H9 (cell line): ENCODE measurements at regions not wholly inside any gene's neighbourhood (a gene's known extent, or its start where the extent isn't known, plus 50 kb on each side); places are given as distances from the start of the nearest gene placed in this dataset.

Experiments used
- DNase-seq: peaks from one replicate; pipeline ENCODE4 v3.0.0-alpha.2; 2017
- H2AFZ ChIP-seq: one replicate; pipeline ENCODE4 v1.6.1; 2013; ENCODE audit warnings: mild to moderate bottlenecking, low read length, control low read depth, moderate library complexity
- H2AK5ac ChIP-seq: 2 replicates; pipeline ENCODE4 v1.6.1; 2013; ENCODE audit warnings: low read length, control low read depth, mixed read lengths; ENCODE audit not compliant: insufficient read length
- H2BK120ac ChIP-seq: one replicate; pipeline ENCODE4 v1.6.1; 2013; ENCODE audit warnings: low read depth, mild to moderate bottlenecking, low read length, control low read depth, inconsistent platforms; ENCODE audit not compliant: poor library complexity, severe bottlenecking
- H2BK12ac ChIP-seq: 2 replicates; pipeline ENCODE4 v1.6.1; 2013; ENCODE audit warnings: low read length, control low read depth, mixed read lengths, low read depth; ENCODE audit not compliant: insufficient read length
- H2BK15ac ChIP-seq: 2 replicates; pipeline ENCODE4 v1.6.1; 2013; ENCODE audit warnings: low read depth, low read length, control low read depth
- H2BK20ac ChIP-seq: one replicate; pipeline ENCODE4 v1.6.1; 2013; ENCODE audit warnings: low read depth, mild to moderate bottlenecking, low read length, control low read depth, inconsistent platforms; ENCODE audit not compliant: poor library complexity, severe bottlenecking
- H2BK5ac ChIP-seq: 2 replicates; pipeline ENCODE4 v1.6.1; 2013; ENCODE audit warnings: low read length, control low read depth, mixed read lengths; ENCODE audit not compliant: insufficient read length
- H3K14ac ChIP-seq: 2 replicates; pipeline ENCODE4 v1.6.1; 2013; ENCODE audit warnings: low read length, control low read depth; ENCODE audit not compliant: insufficient read depth
- H3K18ac ChIP-seq: 2 replicates; pipeline ENCODE4 v1.6.1; 2013; ENCODE audit warnings: low read depth, mild to moderate bottlenecking, mixed read lengths, low read length, control low read depth; ENCODE audit not compliant: insufficient read length
- H3K23ac ChIP-seq: 2 replicates; pipeline ENCODE4 v1.6.1; 2013; ENCODE audit warnings: low read length, control low read depth, mixed read lengths, low read depth; ENCODE audit not compliant: insufficient read length
- H3K23me2 ChIP-seq: 2 replicates; pipeline ENCODE4 v1.6.1; 2013; ENCODE audit warnings: low read depth, mild to moderate bottlenecking, mixed read lengths, low read length, control low read depth; ENCODE audit not compliant: insufficient read length, poor library complexity, severe bottlenecking
- H3K27ac ChIP-seq: 2 replicates; pipeline ENCODE4 v1.5.1; 2013; ENCODE audit warnings: low read length, control low read depth, mixed read lengths, low read depth; ENCODE audit not compliant: insufficient read length
- H3K27me3 ChIP-seq: 2 replicates; pipeline ENCODE4 v1.6.1; 2013; ENCODE audit warnings: low read length, control low read depth, inconsistent platforms; ENCODE audit not compliant: insufficient read depth
- H3K4ac ChIP-seq: 2 replicates; pipeline ENCODE4 v1.6.1; 2013; ENCODE audit warnings: low read depth, mild to moderate bottlenecking, control low read depth, inconsistent platforms, low read length, moderate library complexity
- H3K4me1 ChIP-seq: 2 replicates; pipeline ENCODE4 v1.6.1; 2013; ENCODE audit warnings: low read length, control low read depth, inconsistent platforms; ENCODE audit not compliant: insufficient read depth
- H3K4me2 ChIP-seq: 2 replicates; pipeline ENCODE4 v1.6.1; 2013; ENCODE audit warnings: low read length, control low read depth, mixed read lengths; ENCODE audit not compliant: insufficient read length, insufficient read depth
- H3K56ac ChIP-seq: 2 replicates; pipeline ENCODE4 v1.6.1; 2013; ENCODE audit warnings: low read depth, mild to moderate bottlenecking, mixed read lengths, low read length, control low read depth; ENCODE audit not compliant: insufficient read length
- H3K79me1 ChIP-seq: 2 replicates; pipeline ENCODE4 v1.6.1; 2013; ENCODE audit warnings: low read depth, mild to moderate bottlenecking, moderate library complexity, low read length, control low read depth, inconsistent platforms; ENCODE audit not compliant: insufficient read depth, poor library complexity, severe bottlenecking
- H3K79me2 ChIP-seq: 2 replicates; pipeline ENCODE4 v1.6.1; 2013; ENCODE audit warnings: low read length, control low read depth, inconsistent platforms; ENCODE audit not compliant: insufficient read depth
- H3K9ac ChIP-seq: 2 replicates; pipeline ENCODE4 v1.6.1; 2013; ENCODE audit warnings: low read length, control low read depth, mixed read lengths; ENCODE audit not compliant: insufficient read length; ENCODE audit errors: extremely low read depth
- H3K9me3 ChIP-seq: one replicate; pipeline ENCODE4 v1.6.1; 2013; ENCODE audit warnings: low read depth, low read length, inconsistent platforms; ENCODE audit not compliant: control insufficient read depth
- H3T11ph ChIP-seq: one replicate; pipeline ENCODE4 v1.6.1; 2013; ENCODE audit warnings: mild to moderate bottlenecking, low read length, control low read depth, inconsistent platforms
- H4K20me1 ChIP-seq: one replicate; pipeline ENCODE4 v1.6.1; 2013; ENCODE audit not compliant: control insufficient read depth, insufficient read length, insufficient read depth
- H4K5ac ChIP-seq: 2 replicates; pipeline ENCODE4 v1.6.1; 2013; ENCODE audit warnings: low read depth, mild to moderate bottlenecking, mixed read lengths, low read length, control low read depth; ENCODE audit not compliant: insufficient read length
- H4K8ac ChIP-seq: replicated peaks from 2 replicates; pipeline ENCODE4 v1.6.1; 2013; ENCODE audit warnings: low read length, control low read depth, mixed read lengths, low read depth; ENCODE audit not compliant: insufficient read length
- H4K91ac ChIP-seq: 2 replicates; pipeline ENCODE4 v1.6.1; 2013; ENCODE audit warnings: low read depth, mild to moderate bottlenecking, moderate library complexity, mixed read lengths, low read length, control low read depth; ENCODE audit not compliant: insufficient read length
- H3K27ac Mint-ChIP-seq, 3 experiments: 2 replicates in 2 of 3; 3 replicates in 1 of 3; pipeline ENCODE4 v1.8.0; 2020 to 2021; ENCODE audit warnings: mixed read lengths in 3 of 3, mild to moderate bottlenecking in 1 of 3, moderate library complexity in 1 of 3
- H3K27me3 Mint-ChIP-seq: 2 replicates; pipeline ENCODE4 v1.8.0; 2021; ENCODE audit warnings: low read depth, mild to moderate bottlenecking, moderate library complexity, mixed read lengths
- H3K36me3 Mint-ChIP-seq, 3 experiments: 2 replicates in 2 of 3; 3 replicates in 1 of 3; pipeline ENCODE4 v1.8.0; 2020 to 2021; ENCODE audit warnings: low read depth in 3 of 3, mixed read lengths in 3 of 3; ENCODE audit not compliant: insufficient read depth in 1 of 3
- H3K4me1 Mint-ChIP-seq, 2 experiments: 2 replicates each; pipeline ENCODE4 v1.8.0; 2020; ENCODE audit warnings: mixed read lengths in 2 of 2
- H3K4me3 Mint-ChIP-seq, 2 experiments: 2 replicates in 1 of 2; 3 replicates in 1 of 2; pipeline ENCODE4 v1.8.0; 2020 to 2021; ENCODE audit warnings: mild to moderate bottlenecking in 2 of 2, mixed read lengths in 2 of 2, moderate library complexity in 1 of 2
- H3K9me3 Mint-ChIP-seq, 2 experiments: 2 replicates in 1 of 2; 3 replicates in 1 of 2; pipeline ENCODE4 v1.8.0; 2020; ENCODE audit warnings: mild to moderate bottlenecking in 2 of 2, mixed read lengths in 2 of 2, moderate library complexity in 1 of 2
- CTCF ChIP-seq: fragments of 200-600 bp; sonication (generic); conservative IDR thresholded peaks from 3 replicates; pipeline ENCODE4 v1.8.0; 2021; ENCODE audit warnings: antibody characterized with exemption, mild to moderate bottlenecking
- WGBS: extraction: QIAGEN DNeasy Blood & Tissue Kit; methylation state at CpG from one replicate; pipeline ENCODE4 v1.1.7; 2013; ENCODE audit warnings: missing lambda C conversion rate, low lambda C conversion rate, mixed read lengths; ENCODE audit not compliant: insufficient read length; ENCODE audit errors: extremely low coverage; 5-methylcytosine and 5-hydroxymethylcytosine counted together

- Histone ChIP-seq H4K20me1 (no peaks in the 10 kb centered on the region), H3K79me1 (no peaks in the 10 kb centered on the region), H4K91ac (no peak overlapping the region), H3K23me2 (no peaks in the 10 kb centered on the region), H3K9ac (no peak overlapping the region), H3K23ac (no peak overlapping the region), H3K79me2 (no peaks in the 10 kb centered on the region), H2BK15ac (no peak overlapping the region), H4K8ac (no peak overlapping the region), H3K4me2 (no peak overlapping the region), H3K4ac (no peak overlapping the region), H3T11ph (no peak overlapping the region), H3K9me3 (no peaks in the 10 kb centered on the region), H3K27me3 (no peaks in the 10 kb centered on the region), H3K27ac (no peak overlapping the region), H2AK5ac (no peak overlapping the region), H2BK12ac (no peak overlapping the region), H3K14ac (no peak overlapping the region), H2BK5ac (no peak overlapping the region), H2BK20ac (no peak overlapping the region), H3K4me1 (no peaks in the 10 kb centered on the region), H2AFZ (no peak overlapping the region), H3K18ac (no peak overlapping the region), H3K56ac (no peak overlapping the region), H2BK120ac (no peak overlapping the region), H4K5ac (no peak overlapping the region)
- no peak overlapping the region for H3K4me3 Mint-ChIP-seq
- peaks cover 0 to 3% (median 0%) of the 10 kb centered on the region in 3 experiments; a peak in 2 of 7 replicates for H3K36me3 Mint-ChIP-seq
- TF ChIP-seq CTCF: no peak
- no CpG with 5 or more reads among the region's 1 CpG for WGBS
- H3K27ac Mint-ChIP-seq: 0 out of 7 replicates have a peak overlapping the region, but pooled peaks of 1 of the 3 experiments have one; percentile 50
- no peak for DNase-seq
- H3K27me3 Mint-ChIP-seq: peaks cover 4% of the 10 kb centered on the region; the same call in 1 of the 2 replicates
- H3K9me3 Mint-ChIP-seq: peaks cover 0 to 7% of the 10 kb centered on the region in 2 experiments; a peak in 1 of 5 replicates
- H3K4me1 Mint-ChIP-seq: 0 out of 4 replicates have a peak, but pooled peaks cover 0 to 2% of the 10 kb centered on the region in 2 experiments
These were observed 205.0 kb upstream of the SASH1 start for GRCh38 chr6:148137652-148138051.
